HG02885 (cell line): ENCODE measurements at regions not wholly inside any gene's neighbourhood (a gene's known extent, or its start where the extent isn't known, plus 50 kb on each side); places are given as distances from the start of the nearest gene placed in this dataset.

Experiments
- ATAC-seq: cut with Tn5 transposase; IDR thresholded peaks from one replicate; pipeline ENCODE4 v1.9.1; 2021; ENCODE audit warnings: mild to moderate bottlenecking; ENCODE audit not compliant: unreplicated experiment, poor library complexity

DNA sequence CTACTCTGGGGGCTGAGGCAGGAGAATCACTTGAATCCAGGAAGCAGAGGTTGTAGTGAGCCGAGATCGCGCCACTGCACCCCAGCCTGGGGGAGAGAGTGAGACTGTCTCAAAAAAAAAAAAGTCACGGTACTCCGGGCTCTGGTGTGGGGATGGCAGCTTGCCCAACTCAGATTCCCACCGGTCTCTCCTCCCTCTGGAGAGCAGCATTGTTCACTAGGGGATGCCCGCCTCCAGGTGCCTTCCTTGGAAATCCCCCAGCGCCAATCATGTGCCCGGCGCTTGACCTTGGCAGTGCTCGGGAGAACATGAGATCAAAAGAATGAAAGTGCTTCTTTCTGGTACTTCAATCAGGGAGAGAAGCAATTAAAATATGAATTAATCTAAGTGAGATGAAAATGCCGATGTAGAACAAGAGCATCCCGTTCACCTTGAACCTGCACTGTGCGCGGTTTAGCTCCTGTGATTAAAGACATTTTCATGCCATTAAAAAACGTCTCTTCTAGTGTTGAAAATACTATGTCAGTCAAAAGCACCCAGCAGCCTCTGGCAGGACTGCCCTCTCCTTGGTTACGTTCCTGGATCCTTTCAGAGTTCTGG, 1127.3 kb upstream of the AUTS2 start:
- ATAC-seq: no peak

DNA sequence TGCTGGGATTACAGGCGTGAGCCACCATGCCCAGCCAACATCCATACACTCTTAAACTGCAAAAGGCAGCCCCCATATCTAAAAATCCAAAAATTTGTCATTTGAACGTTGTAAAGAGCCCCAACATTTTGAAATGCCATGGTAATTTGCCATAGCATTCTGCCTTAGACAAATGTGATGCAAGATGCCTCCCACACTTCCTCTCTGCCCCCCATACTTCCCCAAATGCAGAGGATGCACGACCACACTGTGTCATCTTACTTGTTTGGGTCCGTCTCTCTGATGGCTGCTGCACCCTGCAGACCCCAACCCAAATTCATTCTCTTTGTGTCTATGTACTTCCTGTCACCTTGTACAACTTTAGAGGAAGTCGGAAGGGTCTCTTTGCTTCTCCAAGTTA, 1125.6 kb upstream of the AUTS2 start:
- ATAC-seq: no peak

DNA sequence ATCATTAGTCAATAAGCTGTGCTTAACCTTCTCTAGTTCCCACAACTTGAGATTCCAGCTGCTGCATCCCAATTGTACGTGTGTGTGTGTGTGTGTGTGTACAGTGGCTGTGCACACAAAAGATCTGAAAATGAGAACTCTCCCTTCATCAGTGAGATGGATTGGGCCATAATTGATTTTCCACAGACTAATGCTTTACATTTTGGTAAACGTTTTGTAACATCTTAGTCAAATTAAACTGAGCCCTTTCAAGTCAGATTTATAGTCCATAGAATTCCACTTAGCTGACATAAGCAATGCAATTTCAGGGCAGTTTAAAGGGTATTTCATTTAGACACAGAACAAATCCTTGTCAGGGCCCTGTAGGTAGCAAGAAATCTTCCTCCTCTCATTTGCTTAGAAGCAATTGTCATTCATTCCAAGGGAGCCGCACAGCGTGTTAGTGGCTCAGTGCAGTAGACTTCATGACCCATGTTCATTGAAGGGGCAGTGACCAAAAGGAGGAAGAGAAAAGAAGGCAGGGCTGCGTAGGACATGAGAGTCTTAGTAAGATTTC, 1123.5 kb upstream of the AUTS2 start:
- no peak for ATAC-seq

DNA sequence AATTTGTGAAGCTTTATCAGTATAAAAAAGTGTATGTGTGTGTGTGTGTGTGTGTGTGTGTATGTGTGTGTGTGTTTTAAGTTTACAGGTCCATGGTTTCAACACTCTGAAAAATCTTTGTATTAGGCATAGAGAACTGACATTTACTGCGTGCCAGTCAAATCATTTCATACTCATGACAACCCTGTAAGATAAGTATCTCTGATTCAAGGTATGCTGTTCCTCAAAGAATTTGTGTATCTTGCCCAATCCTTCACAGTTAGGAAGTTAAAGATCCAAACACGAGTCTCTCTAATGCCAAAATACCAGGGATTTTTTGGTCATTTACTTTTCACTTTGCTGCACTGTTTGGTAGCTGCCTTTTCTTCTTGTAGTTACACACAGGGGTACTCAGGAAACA, 1121.3 kb upstream of the AUTS2 start:
- ATAC-seq: no peak

DNA sequence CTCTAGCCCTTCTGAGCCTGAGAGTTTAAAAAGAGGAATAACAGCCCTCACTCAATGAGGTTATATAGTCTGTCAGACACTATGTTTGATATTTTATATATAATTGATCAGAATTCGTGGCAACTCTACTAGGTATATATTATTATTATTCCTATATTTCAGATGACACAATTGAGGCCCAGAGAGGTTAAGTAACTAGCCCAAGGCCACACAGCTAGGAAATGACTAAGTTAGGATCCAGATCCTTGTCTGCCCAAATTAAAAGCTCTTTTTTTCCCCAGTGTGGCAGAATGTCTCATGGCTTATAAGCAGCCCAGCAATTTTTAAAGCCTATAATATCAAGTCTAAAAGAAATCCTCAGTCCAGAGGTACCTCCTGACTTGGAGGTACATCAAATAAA, 1119.9 kb upstream of the AUTS2 start:
- ATAC-seq: no peak

DNA sequence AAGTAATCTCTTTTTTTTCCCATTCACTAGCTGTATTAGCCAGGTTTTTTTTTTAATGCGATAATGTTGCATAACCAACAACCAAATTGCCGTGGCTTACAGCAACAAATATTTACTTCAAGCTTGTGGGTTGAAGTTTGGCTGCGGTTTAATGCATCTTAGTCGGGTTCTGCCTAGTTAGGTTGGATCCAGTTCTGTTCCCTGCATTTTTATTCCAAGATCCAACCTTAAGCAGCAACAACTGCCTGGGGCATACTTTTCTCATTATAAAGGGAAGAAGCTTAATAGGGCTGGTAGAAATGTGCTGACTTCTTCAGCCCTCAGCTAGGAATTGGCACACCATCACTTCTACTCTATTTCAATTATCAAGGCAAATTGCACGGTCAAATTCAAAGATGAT, 1115.5 kb upstream of the AUTS2 start:
- ATAC-seq: no peak

DNA sequence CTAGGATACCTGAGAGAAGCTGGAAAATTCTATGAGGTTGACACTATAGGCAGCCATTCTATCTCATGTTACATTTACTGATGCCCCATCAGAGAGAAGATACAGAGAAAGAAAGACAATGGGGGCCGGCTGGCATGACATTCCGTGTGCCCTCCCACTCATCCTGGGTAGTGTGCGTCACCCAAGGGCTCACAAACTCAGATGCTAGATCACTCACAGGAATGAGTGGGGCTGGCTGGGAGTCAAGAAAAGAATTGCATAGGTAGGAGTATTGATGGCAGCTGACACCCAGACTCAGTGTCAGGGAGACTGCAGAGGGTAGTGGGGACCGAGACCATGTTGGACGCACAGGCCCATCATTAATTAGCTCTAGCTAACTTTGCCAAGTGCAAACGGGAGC, 1113.5 kb upstream of the AUTS2 start:
- ATAC-seq: no peak

DNA sequence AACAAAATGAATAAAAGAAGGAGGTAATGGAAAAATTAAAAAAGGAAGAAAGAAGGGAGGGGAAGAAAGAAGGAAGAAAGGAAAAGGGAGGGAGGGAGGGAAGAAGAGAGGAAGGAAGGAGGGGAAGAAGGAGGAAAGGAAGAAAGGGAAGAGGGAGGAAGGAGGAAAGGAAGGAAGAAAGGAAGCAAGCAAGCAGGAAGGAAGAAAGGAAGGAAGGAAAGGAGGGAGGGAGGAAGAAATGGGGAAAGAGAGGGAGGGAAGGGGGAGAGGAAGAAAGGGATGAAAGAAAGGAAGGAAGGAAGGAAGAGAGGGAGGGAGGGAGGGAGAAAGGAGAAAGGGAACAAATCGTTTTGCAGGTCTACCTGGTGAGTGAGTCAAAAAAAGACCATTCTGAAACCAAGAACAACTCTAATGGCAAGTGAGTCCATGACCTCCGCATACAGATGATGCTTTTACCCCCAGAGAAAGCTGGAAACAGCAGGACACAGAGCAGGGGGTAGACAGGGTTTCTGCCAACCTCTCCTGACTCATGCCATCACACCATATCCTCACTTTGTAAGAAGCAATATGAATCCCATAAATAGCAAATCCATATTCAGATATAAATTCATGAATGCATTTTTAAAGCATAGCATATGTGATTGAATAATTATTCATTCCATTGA, 1112.9 kb upstream of the AUTS2 start:
- ATAC-seq: no peak

DNA sequence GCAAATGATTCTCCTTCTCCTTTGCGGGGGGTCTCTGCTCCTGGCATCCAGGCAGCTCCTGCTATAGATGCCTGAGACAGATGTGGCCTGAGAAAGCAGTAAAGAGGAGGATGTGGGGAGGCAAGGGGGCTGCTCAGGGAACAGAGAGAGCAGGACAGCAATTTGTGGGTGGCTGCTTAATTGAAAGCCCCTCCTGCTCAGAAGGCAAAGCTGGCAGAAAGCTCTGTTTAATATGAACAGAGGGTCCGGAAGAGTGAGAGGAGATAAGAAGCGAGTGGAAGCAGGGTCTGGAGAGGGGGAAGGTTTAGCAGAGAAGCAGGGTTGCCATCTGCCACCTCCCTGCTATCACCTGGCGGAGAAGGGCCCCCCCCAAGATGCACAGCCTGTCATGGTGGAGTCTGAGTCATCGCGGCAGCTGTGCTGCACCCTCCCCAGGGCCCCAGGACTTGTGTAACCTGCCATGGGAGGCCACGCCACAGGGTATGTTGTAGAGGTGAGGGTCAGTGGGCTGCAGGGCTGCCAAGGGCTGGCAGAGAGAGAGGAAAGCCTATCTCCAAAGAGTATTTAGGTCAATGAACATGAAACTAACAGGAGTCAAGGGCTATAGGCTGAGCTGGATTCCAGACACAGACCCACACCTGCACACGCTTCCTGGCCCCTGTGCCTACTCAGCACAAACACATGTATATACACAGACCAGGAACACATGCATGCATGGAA, 1109.8 kb upstream of the AUTS2 start:
- no peak for ATAC-seq

DNA sequence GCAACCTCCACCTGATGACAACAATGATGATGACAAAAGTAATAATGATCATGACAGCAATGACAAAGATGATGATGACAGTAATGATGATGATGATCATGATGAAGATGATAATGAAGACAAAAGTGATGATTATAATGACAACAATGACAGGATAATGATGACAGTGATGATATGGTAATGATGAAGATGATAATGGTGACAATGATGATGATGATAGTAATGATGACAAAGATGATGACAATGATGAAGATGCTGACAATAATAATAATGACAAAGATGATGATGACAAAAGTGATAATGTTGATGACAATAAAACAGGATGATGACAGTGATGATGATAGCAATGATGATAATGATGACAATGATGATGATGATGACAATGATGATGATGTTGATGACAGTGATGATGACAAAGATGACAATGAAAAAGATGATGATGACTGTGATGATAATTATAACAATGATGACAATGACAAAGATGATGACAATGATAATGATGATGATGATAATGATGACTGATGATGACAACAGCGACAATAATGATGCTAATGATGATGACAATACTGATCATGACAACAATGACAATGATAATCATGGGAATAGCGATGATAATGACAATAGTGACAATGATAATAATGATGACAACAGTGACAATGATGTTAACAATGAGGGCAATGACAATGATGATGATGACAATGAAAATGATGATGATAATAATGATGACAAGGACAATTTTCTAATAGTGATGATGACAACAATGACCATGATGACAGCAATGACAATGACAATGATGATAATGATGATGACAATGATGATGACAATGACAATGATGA, 1106.5 kb upstream of the AUTS2 start:
- no peak for ATAC-seq

DNA sequence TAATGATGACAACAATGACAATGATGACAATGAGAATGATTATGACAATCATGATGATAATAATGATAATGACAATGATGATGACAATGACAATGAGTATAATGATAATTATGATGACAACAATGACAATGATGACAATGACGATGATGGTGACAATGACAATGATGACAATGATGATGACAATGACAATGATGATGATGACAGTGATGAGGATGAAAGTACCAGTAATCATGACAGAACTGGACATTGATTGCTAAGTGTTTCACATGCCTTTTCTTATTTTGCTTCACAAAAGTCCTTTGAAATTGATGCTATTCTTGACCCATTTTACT, 1106.0 kb upstream of the AUTS2 start:
- no peak for ATAC-seq

DNA sequence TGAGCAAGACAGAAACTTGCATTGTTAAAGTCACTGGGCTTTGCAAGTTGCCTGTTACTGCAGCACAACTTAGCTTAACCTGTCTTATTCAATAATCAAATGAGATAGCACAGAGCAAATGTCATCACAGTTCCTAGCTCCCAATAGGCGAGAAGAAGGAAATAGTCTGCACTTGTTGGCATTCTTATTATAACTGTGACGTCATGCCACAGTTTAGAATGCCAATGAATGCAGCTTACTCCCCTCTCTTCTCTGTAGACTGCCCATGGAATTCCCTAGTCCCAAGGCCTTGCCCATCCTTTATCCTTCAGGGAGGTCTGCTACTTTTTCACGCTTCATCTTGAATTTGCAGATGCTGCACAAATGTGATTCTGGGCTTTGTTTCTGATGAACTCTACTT, 1094.9 kb upstream of the AUTS2 start:
- no peak for ATAC-seq

DNA sequence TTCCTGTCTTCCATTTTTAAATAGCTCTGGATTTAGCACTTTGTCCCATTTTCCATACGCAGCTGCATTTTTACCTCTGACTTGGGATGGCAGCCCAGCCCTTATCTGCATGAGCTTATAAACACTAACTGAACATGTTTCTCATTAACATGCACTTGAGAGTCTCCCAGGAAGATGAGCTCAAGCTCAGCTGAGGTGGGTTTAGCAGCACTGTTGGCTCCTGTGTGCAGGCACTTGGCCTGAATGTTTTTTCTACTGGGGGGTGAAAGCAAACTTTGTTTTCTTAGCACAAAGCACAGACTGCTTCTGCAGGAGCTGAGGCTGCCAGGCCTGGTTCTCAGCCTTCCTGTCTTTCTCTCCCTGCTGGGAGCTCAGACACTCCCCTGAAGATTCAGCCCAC, 1093.6 kb upstream of the AUTS2 start:
- no peak for ATAC-seq

DNA sequence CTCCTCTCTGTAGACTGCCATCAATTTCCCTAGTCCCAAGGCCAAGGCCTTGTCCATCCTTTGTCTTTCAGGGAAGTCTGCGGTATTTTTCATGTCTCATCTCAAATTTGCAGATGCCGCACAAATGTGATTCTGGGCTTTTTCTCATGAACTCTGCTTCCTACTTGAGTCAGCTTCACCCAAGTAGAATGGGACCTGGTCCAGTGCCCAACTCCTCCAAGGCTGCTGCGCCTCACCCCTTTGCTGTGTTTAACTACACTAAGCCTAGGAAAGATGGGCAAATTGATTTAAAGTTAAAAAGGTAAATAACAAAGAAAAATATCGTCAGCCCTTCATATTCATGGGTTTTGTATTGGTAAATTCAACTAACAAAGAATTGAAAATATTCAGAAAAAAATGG, 1092.6 kb upstream of the AUTS2 start:
- ATAC-seq: no peak

DNA sequence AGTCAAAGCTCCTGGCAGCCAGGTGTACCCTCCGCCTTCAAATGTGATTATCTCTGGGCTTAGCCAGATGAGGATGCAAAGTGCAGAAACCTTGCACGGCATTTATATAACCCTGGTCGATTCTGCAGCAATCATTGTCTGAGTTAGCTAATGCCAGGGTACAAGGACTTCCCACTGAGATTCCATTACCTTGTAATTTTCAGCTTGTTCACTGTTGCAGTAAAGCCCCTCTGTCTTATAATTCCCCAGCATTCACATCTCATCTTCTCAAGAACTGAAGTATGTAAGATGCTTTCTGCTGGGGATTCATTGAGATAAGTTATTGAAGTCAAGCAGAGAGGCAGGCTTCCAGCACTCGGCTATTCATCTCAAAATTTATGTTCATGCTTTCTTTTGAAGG, 1090.6 kb upstream of the AUTS2 start:
- no peak for ATAC-seq

DNA sequence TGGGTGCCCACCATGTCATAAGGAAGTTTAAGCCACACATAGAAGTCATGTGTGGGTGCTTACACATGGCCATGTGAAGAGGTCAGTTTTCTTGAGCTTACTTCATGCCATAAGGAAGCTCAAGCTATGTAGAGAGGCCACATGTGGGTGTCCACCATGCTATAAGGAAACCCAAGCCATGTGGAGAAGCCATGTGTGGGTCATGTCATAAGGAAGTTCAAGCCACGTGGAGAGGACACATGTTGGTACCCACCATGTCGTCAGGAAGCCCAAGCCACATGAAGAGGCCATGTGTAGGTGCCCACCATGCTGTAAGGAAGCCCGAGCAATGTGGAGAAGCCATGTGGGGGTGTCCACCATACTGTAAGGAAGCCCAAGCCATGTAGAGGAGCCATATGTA, 1089.2 kb upstream of the AUTS2 start:
- no peak for ATAC-seq

DNA sequence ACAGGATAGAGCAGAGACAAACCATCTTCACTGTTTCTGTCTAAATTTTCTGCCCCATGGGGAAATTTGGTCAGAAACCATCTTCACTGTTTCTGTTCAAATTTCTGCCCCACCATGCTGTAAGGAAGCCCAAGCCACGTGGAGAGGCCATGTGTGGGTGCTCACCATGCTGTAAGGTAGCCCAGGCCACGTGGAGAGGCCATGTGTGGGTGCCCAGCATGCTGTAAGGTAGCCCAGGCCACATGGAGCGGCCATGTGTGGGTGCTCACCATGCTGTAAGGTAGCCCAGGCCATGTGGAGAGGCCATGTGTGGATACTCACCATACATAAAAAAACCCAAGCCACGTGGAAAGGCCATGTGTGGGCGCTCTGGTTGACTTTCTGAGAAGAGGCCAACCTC, 1088.7 kb upstream of the AUTS2 start:
- no peak for ATAC-seq

DNA sequence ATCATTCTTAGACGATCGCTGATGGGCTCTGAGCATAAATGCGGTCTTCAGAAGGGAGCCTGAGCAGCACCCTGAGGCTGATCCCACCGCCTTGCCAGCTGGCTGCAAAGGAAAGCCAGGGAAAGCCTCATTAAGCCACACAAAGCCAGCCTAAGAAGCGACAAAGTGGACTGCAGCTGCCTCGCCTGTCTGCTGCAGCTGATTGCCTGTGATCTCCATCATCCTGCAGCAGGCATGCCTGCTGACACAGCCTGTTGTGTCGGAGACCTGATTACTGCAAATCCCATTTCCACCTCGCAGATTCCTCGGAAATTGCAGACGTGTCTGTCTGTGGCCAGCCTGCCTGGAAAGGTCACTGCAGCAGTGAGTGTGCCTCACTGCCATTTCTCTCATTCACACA, 1087.0 kb upstream of the AUTS2 start:
- ATAC-seq: no peak

DNA sequence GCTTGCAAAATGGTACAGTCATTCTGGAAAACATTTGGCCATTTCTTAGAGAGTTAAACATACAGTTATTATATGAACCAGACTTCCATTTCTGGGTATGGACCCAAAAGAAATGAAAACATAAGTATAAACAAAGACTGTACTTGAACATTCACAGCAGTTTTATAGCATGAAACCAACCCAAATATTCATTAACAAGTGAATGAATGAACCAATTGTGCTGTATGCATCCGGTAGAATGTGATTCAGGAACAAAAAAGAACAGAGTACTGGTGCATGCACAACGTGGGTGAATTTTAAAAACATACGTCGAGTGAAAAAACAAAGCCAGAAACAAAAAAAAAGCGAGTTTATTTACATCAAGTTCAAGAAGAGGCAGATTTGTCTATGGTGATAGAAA, 1085.8 kb upstream of the AUTS2 start:
- ATAC-seq: no peak

DNA sequence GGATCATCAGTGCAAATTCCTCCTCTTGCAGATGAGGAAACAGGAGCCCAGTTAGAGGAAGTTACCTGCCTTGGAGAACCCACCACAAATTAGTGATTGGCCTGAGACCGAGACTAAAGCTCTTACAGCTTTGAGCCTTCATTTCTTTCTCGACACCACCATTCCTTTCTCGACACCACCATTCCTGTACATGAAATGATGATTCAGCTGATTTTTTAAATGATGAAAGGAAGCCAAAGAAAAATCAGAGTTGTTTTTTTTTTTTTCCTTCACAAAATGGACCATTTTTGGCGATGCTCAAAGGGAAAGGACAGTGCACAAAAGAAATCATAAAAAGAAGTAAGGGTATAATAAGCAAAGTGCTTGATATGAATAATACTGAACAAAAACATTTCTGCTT, 1080.2 kb upstream of the AUTS2 start:
- ATAC-seq: no peak

DNA sequence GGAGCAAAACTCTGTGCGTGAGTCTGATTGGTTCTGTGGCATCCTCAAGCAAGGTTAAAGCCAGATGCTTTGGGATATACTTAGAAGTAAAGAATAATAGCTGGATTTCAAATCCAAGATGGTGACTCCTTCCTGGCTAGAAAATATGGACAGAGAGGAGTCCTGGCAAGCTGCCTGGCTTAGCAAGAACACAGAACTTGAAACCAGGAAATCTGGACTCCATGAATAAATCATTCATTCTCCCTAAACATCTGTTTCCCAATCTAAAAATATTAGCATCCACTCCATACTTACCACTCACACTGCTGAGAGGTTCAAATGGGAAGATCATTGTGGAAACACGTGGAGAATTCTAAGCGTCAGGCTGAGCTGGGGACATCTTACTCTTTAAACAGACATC, 1074.1 kb upstream of the AUTS2 start:
- no peak for ATAC-seq
